Left hindlimb (tissue), 1 donor: ENCODE measurements at regions not wholly inside any gene's neighbourhood (a gene's known extent, or its start where the extent isn't known, plus 50 kb on each side); places are given as distances from the start of the nearest gene placed in this dataset.
"Not testable (repeated sequence)": the region's sequence is repeated elsewhere in the genome, so short reads cannot be mapped to it uniquely, and the experiment has no call there.

Experiments
- DNase-seq: peaks from one replicate; pipeline ENCODE4 v3.0.0-alpha.2; 2018

DNA sequence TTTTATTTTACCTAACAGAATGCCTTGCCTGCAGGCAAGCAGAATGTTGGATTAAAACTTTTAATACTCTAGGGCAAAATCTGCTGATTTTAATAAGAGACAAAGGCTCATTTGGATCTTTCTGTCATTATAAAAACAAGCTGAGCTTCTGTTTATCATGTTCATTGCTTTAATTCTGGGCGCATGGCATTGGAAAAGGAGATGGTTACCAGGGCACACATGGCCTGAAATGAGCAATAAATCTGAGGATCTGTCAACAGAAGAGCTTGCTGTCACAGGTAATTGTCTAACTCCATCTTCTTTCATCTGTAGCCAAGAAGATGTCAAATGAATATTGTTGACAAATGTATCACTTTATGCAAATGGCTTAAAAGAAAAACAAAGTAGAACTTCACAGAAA, 439.6 kb downstream of the DOK5 start:
- no peak for DNase-seq

DNA sequence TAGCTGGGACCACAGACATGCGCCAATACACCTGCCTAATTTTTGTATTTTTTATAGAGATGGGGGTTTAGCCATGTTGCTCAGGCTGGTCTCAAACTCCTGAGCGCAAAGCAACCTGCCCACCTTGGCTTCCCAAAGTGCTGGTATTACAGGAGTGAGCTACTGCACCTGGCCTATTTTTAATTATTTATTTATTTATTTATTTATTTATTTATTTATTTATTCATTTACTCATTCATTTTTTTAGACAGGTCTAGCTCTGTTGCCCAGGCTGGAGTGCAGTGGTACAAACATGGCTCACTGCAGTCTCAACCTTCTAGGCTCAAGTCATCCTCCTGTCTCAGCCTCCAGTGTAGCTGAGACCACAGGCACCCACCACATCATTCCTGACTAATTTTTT, 434.3 kb downstream of the DOK5 start:
- no peak for DNase-seq

DNA sequence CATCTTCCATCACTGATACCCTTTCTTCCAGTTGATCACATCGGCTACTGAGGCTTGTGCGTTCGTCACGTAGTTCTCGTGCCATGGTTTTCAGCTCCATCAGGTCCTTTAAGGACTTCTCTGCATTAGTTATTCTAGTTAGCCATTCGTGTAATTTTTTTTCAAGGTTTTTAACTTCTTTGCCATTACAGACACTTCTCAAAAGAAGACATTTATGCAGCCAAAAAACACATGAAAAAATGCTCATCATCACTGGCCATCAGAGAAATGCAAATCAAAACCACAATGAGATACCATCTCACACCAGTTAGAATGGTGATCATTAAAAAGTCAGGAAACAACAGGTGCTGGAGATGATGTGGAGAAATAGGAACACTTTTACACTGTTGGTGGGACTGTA, 430.7 kb downstream of the DOK5 start:
- not testable (repeated sequence) for DNase-seq

GRCh38 chr20:54897787-54898186, 422.4 kb downstream of the DOK5 start:
- DNase-seq, result no peak

DNA sequence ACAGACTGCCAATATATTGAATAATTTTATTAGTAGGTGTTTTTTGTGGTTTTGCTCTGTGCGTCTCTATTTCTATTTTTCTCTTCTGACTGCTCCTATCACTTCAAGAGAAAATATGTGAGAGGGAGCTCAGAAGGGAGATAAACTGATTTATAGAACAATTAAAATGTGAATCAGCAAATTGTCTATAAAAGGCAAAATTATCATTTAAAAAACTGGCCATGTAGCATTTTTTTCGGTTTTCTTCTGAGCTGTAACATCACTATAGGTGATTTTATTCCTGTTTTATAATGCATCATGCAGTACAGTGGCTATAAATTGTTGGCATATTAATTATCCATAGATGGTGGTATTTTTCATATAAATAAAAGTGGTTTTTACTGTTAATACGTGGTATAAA, 416.5 kb downstream of the DOK5 start:
- no peak for DNase-seq

DNA sequence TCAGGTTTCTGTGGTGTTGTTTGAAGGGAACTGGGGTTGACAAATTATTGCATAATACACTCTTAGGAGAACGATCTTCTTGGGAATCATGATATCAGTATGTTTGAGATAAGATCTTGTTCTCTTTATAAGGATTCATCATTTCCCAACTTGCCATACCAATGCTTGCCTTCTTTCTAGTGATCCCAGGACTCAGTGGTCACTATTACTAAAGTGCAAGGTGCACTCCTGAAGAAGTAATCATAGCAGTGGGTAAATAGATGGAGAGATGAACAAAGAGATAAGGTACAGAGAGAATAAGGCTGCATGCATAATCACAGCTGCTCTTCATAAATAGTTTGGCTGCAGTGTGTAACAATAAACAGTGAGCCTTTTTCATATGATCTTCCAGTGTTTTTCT, 404.0 kb downstream of the DOK5 start:
- DNase-seq, result no peak

DNA sequence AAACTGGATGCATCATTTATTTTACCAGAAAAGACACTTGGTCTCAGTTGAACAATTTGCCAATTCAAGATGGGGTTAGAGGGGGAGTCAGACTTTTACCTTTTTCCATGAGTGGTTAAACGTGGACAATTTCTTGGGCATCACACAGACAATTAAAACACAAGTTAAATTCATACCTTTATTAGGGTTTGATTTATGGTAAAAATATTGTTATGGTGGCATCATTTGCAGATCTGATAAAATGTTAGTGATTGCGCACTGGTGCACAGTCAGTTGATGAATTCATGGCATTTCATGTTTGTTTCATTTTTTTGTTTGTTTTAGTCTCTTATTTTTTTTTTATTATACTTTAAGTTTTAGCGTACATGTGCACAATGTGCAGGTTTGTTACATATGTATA, 399.9 kb downstream of the DOK5 start:
- no peak for DNase-seq

DNA sequence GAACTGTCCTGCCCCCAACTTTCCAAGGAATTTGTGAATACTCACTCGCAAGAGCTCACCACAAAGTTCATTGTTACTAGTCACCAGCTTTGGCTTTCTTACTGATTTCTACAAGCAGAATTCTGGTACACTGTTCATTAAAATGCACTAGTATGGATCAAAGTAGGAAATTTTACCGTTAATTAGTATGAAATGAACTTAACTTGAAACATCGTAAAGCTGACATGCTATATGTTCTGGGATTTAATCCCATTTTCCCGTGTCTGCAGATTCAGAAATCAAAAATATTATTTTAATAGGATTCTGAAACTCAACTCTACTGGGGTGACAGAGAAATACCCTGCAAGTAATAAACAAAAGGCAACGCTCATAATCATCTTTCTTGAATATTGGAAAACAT, 399.3 kb downstream of the DOK5 start:
- no peak for DNase-seq

- no peak for DNase-seq
Observed at GRCh38 chr20:54872440-54872839, 397.0 kb downstream of the DOK5 start.

DNA sequence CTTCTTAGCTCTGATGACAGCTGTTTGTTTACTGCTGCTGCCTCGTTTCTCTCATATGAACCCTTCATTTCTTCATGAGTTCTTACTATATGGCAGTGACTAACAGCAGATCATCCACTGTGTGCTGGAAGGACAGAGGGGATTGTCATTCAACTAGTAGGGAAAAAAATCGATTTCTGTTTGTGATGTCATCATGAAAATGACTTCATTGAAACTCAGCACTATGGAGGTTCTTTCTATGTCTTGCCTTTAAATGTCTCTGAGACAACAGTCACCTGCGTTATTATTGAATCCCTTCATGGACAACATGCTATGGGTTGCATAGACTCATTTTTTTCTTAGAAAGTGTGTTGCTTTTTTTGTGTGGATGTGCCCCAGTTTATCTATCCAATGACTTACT, 394.4 kb downstream of the DOK5 start:
- no peak for DNase-seq

DNA sequence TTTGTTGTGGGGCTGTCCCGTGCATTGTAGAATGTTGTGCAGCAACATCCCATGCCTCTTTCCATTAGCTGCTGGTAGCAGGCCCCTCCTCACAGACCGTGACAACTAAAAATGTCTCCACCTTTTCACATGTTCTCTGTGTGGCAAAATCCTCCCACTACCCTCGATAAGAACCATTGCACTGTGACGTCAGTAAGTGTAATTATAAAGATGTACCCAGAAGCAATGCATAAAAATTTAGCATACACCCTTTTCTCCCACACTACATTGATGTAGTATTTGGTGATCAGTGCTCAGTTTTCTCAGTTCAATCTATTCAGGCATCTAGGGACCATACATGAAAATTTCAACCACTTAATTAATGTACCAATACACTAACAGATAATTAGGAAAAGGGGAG, 389.9 kb downstream of the DOK5 start:
- DNase-seq, result no peak

- no peak for DNase-seq
Observed at GRCh38 chr20:54860716-54861115, 385.3 kb downstream of the DOK5 start.

DNA sequence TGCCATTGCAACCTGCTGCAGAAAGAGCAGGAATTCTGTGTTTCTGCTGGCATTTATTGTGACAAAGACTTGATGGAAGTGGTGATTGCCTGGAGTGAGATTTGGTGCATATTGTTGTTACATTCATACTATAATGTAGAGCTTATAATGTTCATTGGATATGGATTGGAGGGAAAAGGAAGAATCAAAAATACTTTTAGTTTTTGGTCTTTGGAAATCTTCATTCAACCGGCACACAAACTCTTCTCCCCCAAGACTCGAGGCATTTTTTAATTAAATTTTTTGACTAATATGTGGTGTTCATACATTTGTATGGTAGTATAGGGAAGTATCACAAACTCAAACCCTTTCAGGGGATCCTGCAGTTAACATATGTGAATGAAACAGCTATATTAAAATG, 380.8 kb downstream of the DOK5 start:
- no peak for DNase-seq

- no peak for DNase-seq
Observed at GRCh38 chr20:54849741-54850140, 374.3 kb downstream of the DOK5 start.

DNA sequence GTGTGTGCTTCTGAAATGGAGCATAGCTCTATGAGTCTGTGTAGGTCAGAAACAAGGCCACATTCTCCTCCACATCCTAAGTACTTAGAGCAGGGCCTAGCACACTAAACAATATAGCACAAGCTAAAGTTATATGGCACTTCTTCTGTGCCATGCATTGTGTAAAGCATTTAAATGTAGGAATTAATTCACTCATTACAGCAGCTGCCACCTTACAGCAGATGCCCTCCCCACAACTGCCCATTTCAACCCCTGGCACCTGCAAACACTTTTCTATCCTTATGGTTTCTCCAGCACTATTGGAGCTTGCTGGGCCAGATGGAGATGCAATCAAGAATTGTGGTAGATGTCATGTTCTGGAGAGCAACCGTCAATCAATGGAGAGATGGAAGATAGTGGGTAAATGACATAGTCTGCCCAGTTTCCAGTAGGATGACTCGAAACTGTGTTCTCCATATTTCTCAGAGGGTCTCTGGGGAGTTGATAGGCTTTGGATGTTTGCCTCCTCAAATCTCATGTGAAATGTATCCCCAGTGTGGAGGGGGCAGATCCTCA, 373.7 kb downstream of the DOK5 start:
- DNase-seq, result no peak

- no peak for DNase-seq
Observed at GRCh38 chr20:54848262-54848661, 372.9 kb downstream of the DOK5 start.

DNA sequence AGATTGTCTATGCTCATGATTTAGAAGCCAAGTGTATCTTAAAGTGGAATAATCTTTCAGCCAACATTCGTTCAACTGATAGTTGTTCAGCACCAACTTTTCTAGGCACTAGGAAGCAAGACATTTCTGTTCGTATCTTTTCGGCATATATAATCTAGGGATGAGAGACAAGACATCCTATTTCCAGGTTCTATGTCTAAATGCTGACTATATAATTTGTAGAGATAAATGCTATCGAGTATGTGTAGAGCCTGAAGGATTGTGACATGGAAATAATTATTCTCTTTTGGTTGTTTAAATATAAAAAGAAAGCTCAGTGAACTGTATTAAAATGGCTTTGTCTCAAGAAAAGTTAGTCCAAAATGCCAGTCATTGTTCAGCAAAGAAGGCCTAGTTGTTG, 371.6 kb downstream of the DOK5 start:
- DNase-seq, result no peak

GRCh38 chr20:54844346-54844745, 369.0 kb downstream of the DOK5 start:
- no peak for DNase-seq

DNA sequence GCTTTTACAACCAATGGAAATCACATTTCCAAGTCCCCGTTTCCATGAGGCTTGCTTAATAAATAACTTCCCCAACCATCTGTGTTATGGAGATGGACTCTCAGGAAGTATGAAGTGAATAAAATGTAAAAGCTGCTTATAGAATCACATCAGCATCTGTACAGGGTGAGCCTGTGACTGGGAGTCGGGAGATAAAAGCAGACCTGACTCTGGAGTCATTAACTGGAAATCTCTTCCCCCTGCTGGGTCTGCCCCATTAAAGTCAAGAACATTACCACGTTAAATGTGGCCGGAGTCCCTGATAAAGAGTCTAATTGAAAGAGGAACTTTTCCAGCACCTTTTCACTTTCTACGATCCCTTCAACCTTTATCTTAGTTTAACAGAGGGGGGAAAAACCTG, 368.5 kb downstream of the DOK5 start:
- no peak for DNase-seq

GRCh38 chr20:54843431-54843830, 368.0 kb downstream of the DOK5 start:
- no peak for DNase-seq

- no peak for DNase-seq
Observed at GRCh38 chr20:54839224-54839623, 363.8 kb downstream of the DOK5 start.

- no peak for DNase-seq
Observed at GRCh38 chr20:54837226-54837625, 361.8 kb downstream of the DOK5 start.

- DNase-seq, result no peak
Observed at GRCh38 chr20:54822386-54822785, 347.0 kb downstream of the DOK5 start.

DNA sequence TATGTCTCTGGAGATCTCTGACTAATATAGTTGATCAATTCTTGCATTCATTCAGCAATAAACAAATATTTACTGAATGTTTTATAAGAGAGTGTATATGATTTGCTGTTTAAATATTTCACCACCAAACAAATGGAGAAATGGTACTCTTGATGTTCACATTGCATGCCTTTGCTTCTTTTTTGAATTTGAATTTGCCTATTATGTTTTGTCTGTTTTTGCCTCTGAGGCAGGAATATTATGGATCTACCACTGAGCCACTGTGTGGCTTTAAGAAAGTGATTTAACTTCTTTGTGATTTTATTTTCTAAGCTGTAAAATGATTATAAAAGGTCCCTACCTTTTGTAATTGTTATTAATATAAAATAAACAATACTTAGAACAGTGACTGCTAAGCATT, 345.0 kb downstream of the DOK5 start:
- DNase-seq, result no peak

DNA sequence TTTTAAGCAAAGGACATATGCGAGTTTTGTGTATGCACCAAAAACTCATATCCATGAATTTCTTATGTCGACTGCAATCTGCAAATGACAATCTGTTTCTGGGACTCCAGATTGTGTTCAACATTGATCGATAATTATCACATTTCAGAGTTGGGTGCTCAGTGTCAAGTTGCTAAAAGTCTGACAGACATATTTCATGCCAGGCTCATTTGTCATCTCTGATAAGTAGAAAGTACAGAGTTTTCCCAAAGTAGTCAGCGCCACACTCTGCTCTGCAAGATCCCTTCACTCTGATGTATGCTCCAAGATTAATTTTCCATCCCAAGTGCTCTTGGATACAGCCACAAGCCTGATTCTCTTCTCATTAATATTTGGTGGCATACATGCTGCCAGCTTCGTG, 331.1 kb downstream of the DOK5 start:
- DNase-seq, result no peak

GRCh38 chr20:54794874-54795273, 319.5 kb downstream of the DOK5 start:
- DNase-seq, result no peak
